PC-3 (cell line): ENCODE measurements at regions not wholly inside any gene's neighbourhood (a gene's known extent, or its start where the extent isn't known, plus 50 kb on each side); places are given as distances from the start of the nearest gene placed in this dataset.

ENCODE experiments used
- ATAC-seq: fragments of 200-7000 bp; cut with Tn5 transposase; 2 replicates; pipeline ENCODE4 v1.9.1; 2020; ENCODE audit warnings: mild to moderate bottlenecking, moderate library complexity
- BruUV-seq: library from RNA; stranded (reverse); fragments of 400-500 nt; replicated peaks from 2 replicates; lab custom pipeline; 2021; lab: Mats Ljungman, UMichigan
- CTCF ChIA-PET: fragments of 300-600 bp; sonication (Branson Sonifier 250); formaldehyde crosslinking; loops from one replicate; lab custom pipeline; 2022; ENCODE audit warnings: antibody characterized with exemption; lab: Charles Lee
- POLR2A ChIA-PET: fragments of 300-600 bp; sonication (Branson Sonifier 250); formaldehyde crosslinking; loops from one replicate; lab custom pipeline; 2022; ENCODE audit warnings: antibody characterized with exemption; ENCODE audit not compliant: unreplicated experiment; lab: Charles Lee
- DNase-seq: peaks from one replicate; pipeline ENCODE4 v3.0.0-alpha.2; 2015
- H2AFZ ChIP-seq: fragments of 300-600 bp; sonication (generic); 2 replicates; pipeline ENCODE4 v1.6.0; 2016; ENCODE audit warnings: antibody characterized with exemption, low read length
- H3F3A ChIP-seq: fragments of 300-600 bp; sonication (generic); one replicate; pipeline ENCODE4 v1.6.0; 2017; ENCODE audit warnings: antibody characterized with exemption, low read length, control low read depth, mild to moderate bottlenecking; ENCODE audit not compliant: unreplicated experiment
- H3K27ac ChIP-seq: fragments of 300-600 bp; sonication (generic); 2 replicates; pipeline ENCODE4 v1.5.1; 2016; ENCODE audit warnings: mild to moderate bottlenecking, low read length
- H3K27me3 ChIP-seq: fragments of 300-600 bp; sonication (generic); 2 replicates; pipeline ENCODE4 v1.6.1; 2016; ENCODE audit warnings: low read length, mixed read lengths
- H3K36me3 ChIP-seq: fragments of 300-600 bp; sonication (generic); 2 replicates; pipeline ENCODE4 v1.6.1; 2016; ENCODE audit warnings: low read depth, mixed run types, low read length, mixed read lengths
- H3K4me1 ChIP-seq: fragments of 300-600 bp; sonication (generic); 2 replicates; pipeline ENCODE4 v1.5.1; 2016; ENCODE audit warnings: low read length; ENCODE audit not compliant: insufficient read depth
- H3K4me2 ChIP-seq: fragments of 300-600 bp; sonication (generic); 2 replicates; pipeline ENCODE4 v1.6.0; 2016; ENCODE audit warnings: low read length
- H3K4me3 ChIP-seq: fragments of 300-600 bp; sonication (generic); 2 replicates; pipeline ENCODE4 v1.5.1; 2016; ENCODE audit warnings: mild to moderate bottlenecking, low read length, mixed read lengths
- H3K79me2 ChIP-seq: fragments of 300-600 bp; sonication (generic); 2 replicates; pipeline ENCODE4 v1.6.1; 2017; ENCODE audit warnings: low read length, mixed read lengths
- H3K9ac ChIP-seq: fragments of 300-600 bp; sonication (generic); 2 replicates; pipeline ENCODE4 v1.6.0; 2016; ENCODE audit warnings: mild to moderate bottlenecking, low read length
- H3K9me2 ChIP-seq: fragments of 300-600 bp; sonication (generic); replicated peaks from 2 replicates; pipeline ENCODE4 v1.6.1; 2016; ENCODE audit warnings: mixed run types, low read length, mixed read lengths
- H3K9me3 ChIP-seq: fragments of 300-600 bp; sonication (generic); 2 replicates; pipeline ENCODE4 v1.6.1; 2016; ENCODE audit warnings: low read length, mixed read lengths
- H4K20me1 ChIP-seq: fragments of 300-600 bp; sonication (generic); 2 replicates; pipeline ENCODE4 v1.6.1; 2016; ENCODE audit warnings: low read length, mixed read lengths
- CTCF ChIP-seq: fragments of 300-600 bp; sonication (generic); conservative IDR thresholded peaks from 2 replicates; pipeline ENCODE4 v1.5.1; 2017; ENCODE audit warnings: antibody characterized with exemption, low read depth, mild to moderate bottlenecking, low read length
- EZH2 ChIP-seq: fragments of 300-600 bp; sonication (generic); IDR thresholded peaks from one replicate; pipeline ENCODE4 v1.6.1; 2017; ENCODE audit warnings: antibody characterized with exemption, mild to moderate bottlenecking, low read length; ENCODE audit not compliant: unreplicated experiment
- EZH2phosphoT487 ChIP-seq: fragments of 300-600 bp; sonication (generic); IDR thresholded peaks from 2 replicates; pipeline ENCODE4 v1.6.1; 2018; ENCODE audit warnings: mild to moderate bottlenecking, antibody characterized with exemption, low read length, borderline replicate concordance
- intact Hi-C: fragments of 100-400 bp; cut with micrococcal nuclease; formaldehyde crosslinking; loops from 2 replicates; pipeline ENCODE4 v1.9.0; 2023

- POLR2A ChIA-PET, result no interaction called here
- Histone ChIP-seq H3K4me3 (no peak overlapping the region), H3K36me3 (no peaks in the 10 kb centered on the region), H3K9ac (no peak overlapping the region), H3K4me1 (no peaks in the 10 kb centered on the region), H3K79me2 (no peaks in the 10 kb centered on the region), H4K20me1 (no peaks in the 10 kb centered on the region), H3K27me3 (no peaks in the 10 kb centered on the region), H3K9me3 (no peaks in the 10 kb centered on the region), H3K9me2 (no peaks in the 10 kb centered on the region), H2AFZ (no peak overlapping the region), H3K4me2 (no peak overlapping the region), H3F3A (no peaks in the 10 kb centered on the region), H3K27ac (no peak overlapping the region)
- TF ChIP-seq EZH2phosphoT487 (no peak), EZH2 (no peak), CTCF (no peak)
- CTCF ChIA-PET, result no interaction called here
- DNase-seq (no peak), ATAC-seq (no peak)
- intact Hi-C loops, result no loop called here
- no TSS peak for BruUV-seq
These were observed 375.6 kb upstream of the SMIM31 start for GRCh38 chr4:164378361-164378760.

GRCh38 chr4:164379694-164380093 lies 374.2 kb upstream of the SMIM31 start:
- Histone ChIP-seq H3K9me2 (no peaks in the 10 kb centered on the region), H3K4me1 (no peaks in the 10 kb centered on the region), H3K27me3 (no peaks in the 10 kb centered on the region), H3K27ac (no peak overlapping the region), H3K4me3 (no peak overlapping the region), H3K79me2 (no peaks in the 10 kb centered on the region), H3F3A (no peaks in the 10 kb centered on the region), H4K20me1 (no peaks in the 10 kb centered on the region), H3K9ac (no peak overlapping the region), H3K9me3 (no peaks in the 10 kb centered on the region), H2AFZ (no peak overlapping the region), H3K36me3 (no peaks in the 10 kb centered on the region), H3K4me2 (no peak overlapping the region)
- ChIA-PET CTCF (no interaction called here), POLR2A (no interaction called here)
- intact Hi-C loops, result no loop called here
- no peak for TF ChIP-seq CTCF
- TF ChIP-seq EZH2phosphoT487, result no peak
- no peak for TF ChIP-seq EZH2
- no peak for DNase-seq
- no peak for ATAC-seq
- BruUV-seq, result no TSS peak

- intact Hi-C loops, result no loop called here
- Histone ChIP-seq H3K79me2 (no peaks in the 10 kb centered on the region), H3K4me3 (no peak overlapping the region), H3K27me3 (no peaks in the 10 kb centered on the region), H3K4me2 (no peak overlapping the region), H3K27ac (no peak overlapping the region), H4K20me1 (no peaks in the 10 kb centered on the region), H3F3A (no peaks in the 10 kb centered on the region), H2AFZ (no peak overlapping the region), H3K4me1 (no peaks in the 10 kb centered on the region), H3K36me3 (no peaks in the 10 kb centered on the region), H3K9ac (no peak overlapping the region), H3K9me2 (no peaks in the 10 kb centered on the region), H3K9me3 (no peaks in the 10 kb centered on the region)
- ChIA-PET POLR2A (no interaction called here), CTCF (no interaction called here)
- TF ChIP-seq EZH2phosphoT487 (no peak), CTCF (no peak), EZH2 (no peak)
- no TSS peak for BruUV-seq
- ATAC-seq (no peak), DNase-seq (no peak)
These were observed 372.1 kb upstream of the SMIM31 start for GRCh38 chr4:164381859-164382258.
